Liver (tissue), 8 donors: ENCODE measurements at regions not wholly inside any gene's neighbourhood (a gene's known extent, or its start where the extent isn't known, plus 50 kb on each side); places are given as distances from the start of the nearest gene placed in this dataset.

ENCODE experiments used
- DNase-seq: peaks from one replicate; pipeline ENCODE4 v3.0.0-alpha.2; 2017; ENCODE audit warnings: low spot score
- H3K27ac ChIP-seq, 2 donors: one replicate each; pipeline ENCODE4 v1.7.0; 2013; ENCODE audit warnings: inconsistent platforms in 2 of 2, low read length in 2 of 2, control low read depth in 1 of 2, low read depth in 1 of 2, mild to moderate bottlenecking in 1 of 2
- H3K27me3 ChIP-seq, 4 donors: one replicate each; pipeline versions ENCODE4 v1.6.1 to v1.7.0; 2013; ENCODE audit warnings: low read length in 3 of 4, inconsistent platforms in 1 of 4, mild to moderate bottlenecking in 1 of 4, moderate library complexity in 1 of 4; ENCODE audit not compliant: control insufficient read depth in 4 of 4, insufficient read depth in 4 of 4
- H3K36me3 ChIP-seq, 4 donors: one replicate each; pipeline versions ENCODE4 v1.6.1 to v1.7.0; 2013; ENCODE audit warnings: low read length in 3 of 4, mild to moderate bottlenecking in 3 of 4, low read depth in 1 of 4, moderate library complexity in 1 of 4; ENCODE audit not compliant: control insufficient read depth in 4 of 4, insufficient read depth in 3 of 4
- H3K4me1 ChIP-seq, 4 donors: one replicate each; pipeline versions ENCODE4 v1.6.1 to v1.7.0; 2013; ENCODE audit warnings: low read length in 3 of 4, mild to moderate bottlenecking in 3 of 4, moderate library complexity in 1 of 4; ENCODE audit not compliant: control insufficient read depth in 4 of 4, insufficient read depth in 4 of 4
- H3K4me3 ChIP-seq, 3 donors: one replicate each; pipeline versions ENCODE4 v1.6.1 to v1.7.0; 2013; ENCODE audit warnings: low read length in 3 of 3, control low read depth in 1 of 3, low read depth in 1 of 3, mild to moderate bottlenecking in 1 of 3
- H3K9ac ChIP-seq, 2 donors: one replicate each; pipeline ENCODE4 v1.7.0; 2013; ENCODE audit warnings: low read length in 2 of 2, mild to moderate bottlenecking in 2 of 2, moderate library complexity in 2 of 2, control low read depth in 1 of 2, low read depth in 1 of 2
- H3K9me3 ChIP-seq, 4 donors: one replicate each; pipeline versions ENCODE4 v1.6.1 to v1.7.0; 2013; ENCODE audit warnings: low read length in 3 of 4; ENCODE audit not compliant: control insufficient read depth in 4 of 4
- EGR1 ChIP-seq, 2 donors: IDR thresholded peaks; 2 replicates each; pipeline ENCODE4 v1.6.1; 2016 to 2018; ENCODE audit warnings: antibody characterized with exemption in 2 of 2, low read depth in 2 of 2
- FOXA1 ChIP-seq: IDR thresholded peaks from 2 replicates; pipeline ENCODE4 v1.6.1; 2016; ENCODE audit warnings: antibody characterized with exemption
- FOXA2 ChIP-seq: IDR thresholded peaks from 2 replicates; pipeline ENCODE4 v1.6.1; 2016; ENCODE audit warnings: antibody characterized with exemption
- GABPA ChIP-seq, 2 donors: IDR thresholded peaks in 1 of 2; conservative IDR thresholded peaks in 1 of 2; 2 replicates each; pipeline ENCODE4 v1.6.1; 2016; ENCODE audit warnings: antibody characterized with exemption in 2 of 2, mild to moderate bottlenecking in 1 of 2, moderate library complexity in 1 of 2
- HNF4A ChIP-seq, 2 donors: conservative IDR thresholded peaks; 2 replicates each; pipeline ENCODE4 v1.6.1; 2016; ENCODE audit warnings: antibody characterized with exemption in 2 of 2, mild to moderate bottlenecking in 2 of 2
- HNF4G ChIP-seq: IDR thresholded peaks from 2 replicates; pipeline ENCODE4 v1.6.1; 2016; ENCODE audit warnings: antibody characterized with exemption
- JUND ChIP-seq, 2 donors: IDR thresholded peaks; 2 replicates each; pipeline ENCODE4 v1.6.1; 2016; ENCODE audit warnings: antibody characterized with exemption in 2 of 2
- NR2F2 ChIP-seq: IDR thresholded peaks from 2 replicates; pipeline ENCODE4 v1.6.1; 2016; ENCODE audit warnings: antibody characterized with exemption
- RAD21 ChIP-seq, 2 donors: IDR thresholded peaks; 2 replicates each; pipeline ENCODE4 v1.6.1; 2016; ENCODE audit warnings: antibody characterized with exemption in 2 of 2, mild to moderate bottlenecking in 2 of 2
- RXRA ChIP-seq, 2 donors: IDR thresholded peaks; 2 replicates each; pipeline ENCODE4 v1.6.1; 2017 to 2018; ENCODE audit warnings: antibody characterized with exemption in 2 of 2, mild to moderate bottlenecking in 1 of 2
- SP1 ChIP-seq: IDR thresholded peaks from 2 replicates; pipeline ENCODE4 v1.6.1; 2018; ENCODE audit warnings: antibody characterized with exemption, mild to moderate bottlenecking
- TAF1 ChIP-seq: conservative IDR thresholded peaks from 2 replicates; pipeline ENCODE4 v1.6.1; 2016; ENCODE audit warnings: antibody characterized with exemption, mild to moderate bottlenecking
- YY1 ChIP-seq: IDR thresholded peaks from 2 replicates; pipeline ENCODE4 v1.6.1; 2016; ENCODE audit warnings: antibody characterized with exemption, mild to moderate bottlenecking
- WGBS: extraction: QIAGEN DNeasy Blood & Tissue Kit; methylation state at CpG from one replicate; pipeline ENCODE4 v1.1.7; 2013; 5-methylcytosine and 5-hydroxymethylcytosine counted together
- TF ChIP-seq, protein P1 (sequence below): IDR thresholded peaks from 2 replicates; pipeline ENCODE4 v1.6.1; 2016; ENCODE audit warnings: antibody characterized with exemption, mild to moderate bottlenecking
- TF ChIP-seq, protein P2 (sequence below): fragments of 150-350 bp; IDR thresholded peaks from 2 replicates; pipeline ENCODE4 v1.5.1; 2017; ENCODE audit warnings: improper control_type of control experiment, low read depth, low read length; ENCODE audit not compliant: missing input control
- TF ChIP-seq, protein P3 (sequence below): IDR thresholded peaks from 2 replicates; pipeline ENCODE4 v1.6.1; 2016; ENCODE audit warnings: antibody characterized with exemption
- TF ChIP-seq, protein P4 (sequence below): IDR thresholded peaks from 2 replicates; pipeline ENCODE4 v1.6.1; 2016; ENCODE audit warnings: antibody characterized with exemption
- TF ChIP-seq, protein P5 (sequence below): IDR thresholded peaks from 2 replicates; pipeline ENCODE4 v1.6.1; 2016; ENCODE audit warnings: antibody characterized with exemption
- donor health status: healthy.
- donor health status: healthy.
- donor health status: healthy.
- donor health status: healthy.
- donor health status: healthy.

DNA sequence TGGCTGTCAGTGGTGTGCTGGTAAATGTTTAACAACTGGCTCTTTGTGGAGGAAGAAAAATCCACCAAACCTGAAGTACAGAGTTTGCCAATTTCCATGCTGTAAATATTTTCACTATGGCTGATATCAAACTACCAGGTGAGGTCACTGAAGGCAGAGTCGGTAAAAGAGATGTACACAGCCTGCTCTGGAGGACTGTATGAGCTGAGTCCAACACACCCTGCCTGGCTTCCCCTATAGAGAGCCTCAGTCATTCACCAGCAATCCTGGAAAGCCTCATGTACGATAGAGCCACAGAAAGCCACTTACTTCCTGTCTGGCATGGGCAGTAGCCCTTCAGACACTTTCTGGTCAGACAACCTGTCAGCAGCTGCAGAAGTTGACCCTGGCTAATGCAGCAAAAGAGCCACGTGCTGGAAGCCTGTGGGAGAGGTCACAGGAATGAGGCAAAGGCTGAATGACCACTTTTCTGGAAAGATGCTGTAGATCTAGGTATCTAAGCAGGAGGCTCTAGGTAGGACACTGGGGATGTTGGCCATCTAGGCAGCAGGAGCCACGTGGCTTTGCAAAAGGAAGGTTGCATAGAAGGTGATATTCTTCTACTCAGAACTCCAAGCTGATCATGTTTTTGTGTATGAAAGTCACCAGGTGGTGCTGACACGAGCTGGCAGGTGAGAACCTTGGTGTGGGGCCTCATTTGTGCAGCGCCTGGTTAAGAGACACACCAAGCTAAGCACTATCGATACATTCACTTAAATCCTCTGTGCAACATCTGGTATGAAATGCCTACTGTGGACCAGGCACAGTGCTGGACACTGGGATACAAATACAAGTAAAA is 553.9 kb downstream of the VRK1 start:
- no peak for DNase-seq
- Histone ChIP-seq H3K36me3 (no peaks in the 10 kb centered on the region), H3K27ac (peak overlapping the region; percentile 44 to 52), H3K27me3 (no peaks in the 10 kb centered on the region), H3K4me3 (no peak overlapping the region), H3K9ac (no peak overlapping the region), H3K9me3 (no peaks in the 10 kb centered on the region), H3K4me1 (peaks cover 0 to 14% (median 9%) of the 10 kb centered on the region in 4 donors)
- TF ChIP-seq, protein P1, sequence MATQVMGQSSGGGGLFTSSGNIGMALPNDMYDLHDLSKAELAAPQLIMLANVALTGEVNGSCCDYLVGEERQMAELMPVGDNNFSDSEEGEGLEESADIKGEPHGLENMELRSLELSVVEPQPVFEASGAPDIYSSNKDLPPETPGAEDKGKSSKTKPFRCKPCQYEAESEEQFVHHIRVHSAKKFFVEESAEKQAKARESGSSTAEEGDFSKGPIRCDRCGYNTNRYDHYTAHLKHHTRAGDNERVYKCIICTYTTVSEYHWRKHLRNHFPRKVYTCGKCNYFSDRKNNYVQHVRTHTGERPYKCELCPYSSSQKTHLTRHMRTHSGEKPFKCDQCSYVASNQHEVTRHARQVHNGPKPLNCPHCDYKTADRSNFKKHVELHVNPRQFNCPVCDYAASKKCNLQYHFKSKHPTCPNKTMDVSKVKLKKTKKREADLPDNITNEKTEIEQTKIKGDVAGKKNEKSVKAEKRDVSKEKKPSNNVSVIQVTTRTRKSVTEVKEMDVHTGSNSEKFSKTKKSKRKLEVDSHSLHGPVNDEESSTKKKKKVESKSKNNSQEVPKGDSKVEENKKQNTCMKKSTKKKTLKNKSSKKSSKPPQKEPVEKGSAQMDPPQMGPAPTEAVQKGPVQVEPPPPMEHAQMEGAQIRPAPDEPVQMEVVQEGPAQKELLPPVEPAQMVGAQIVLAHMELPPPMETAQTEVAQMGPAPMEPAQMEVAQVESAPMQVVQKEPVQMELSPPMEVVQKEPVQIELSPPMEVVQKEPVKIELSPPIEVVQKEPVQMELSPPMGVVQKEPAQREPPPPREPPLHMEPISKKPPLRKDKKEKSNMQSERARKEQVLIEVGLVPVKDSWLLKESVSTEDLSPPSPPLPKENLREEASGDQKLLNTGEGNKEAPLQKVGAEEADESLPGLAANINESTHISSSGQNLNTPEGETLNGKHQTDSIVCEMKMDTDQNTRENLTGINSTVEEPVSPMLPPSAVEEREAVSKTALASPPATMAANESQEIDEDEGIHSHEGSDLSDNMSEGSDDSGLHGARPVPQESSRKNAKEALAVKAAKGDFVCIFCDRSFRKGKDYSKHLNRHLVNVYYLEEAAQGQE: no peak
- TF ChIP-seq GABPA (IDR thresholded peaks at IDR 0.05 in 1 of 2, conservative IDR thresholded peaks at IDR 0.05 in 1 of 2): no peak
- peak in 1 of 2 donors; percentile 22 for TF ChIP-seq RXRA (IDR thresholded peaks at IDR 0.05)
- TF ChIP-seq, protein P2, sequence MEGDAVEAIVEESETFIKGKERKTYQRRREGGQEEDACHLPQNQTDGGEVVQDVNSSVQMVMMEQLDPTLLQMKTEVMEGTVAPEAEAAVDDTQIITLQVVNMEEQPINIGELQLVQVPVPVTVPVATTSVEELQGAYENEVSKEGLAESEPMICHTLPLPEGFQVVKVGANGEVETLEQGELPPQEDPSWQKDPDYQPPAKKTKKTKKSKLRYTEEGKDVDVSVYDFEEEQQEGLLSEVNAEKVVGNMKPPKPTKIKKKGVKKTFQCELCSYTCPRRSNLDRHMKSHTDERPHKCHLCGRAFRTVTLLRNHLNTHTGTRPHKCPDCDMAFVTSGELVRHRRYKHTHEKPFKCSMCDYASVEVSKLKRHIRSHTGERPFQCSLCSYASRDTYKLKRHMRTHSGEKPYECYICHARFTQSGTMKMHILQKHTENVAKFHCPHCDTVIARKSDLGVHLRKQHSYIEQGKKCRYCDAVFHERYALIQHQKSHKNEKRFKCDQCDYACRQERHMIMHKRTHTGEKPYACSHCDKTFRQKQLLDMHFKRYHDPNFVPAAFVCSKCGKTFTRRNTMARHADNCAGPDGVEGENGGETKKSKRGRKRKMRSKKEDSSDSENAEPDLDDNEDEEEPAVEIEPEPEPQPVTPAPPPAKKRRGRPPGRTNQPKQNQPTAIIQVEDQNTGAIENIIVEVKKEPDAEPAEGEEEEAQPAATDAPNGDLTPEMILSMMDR: no peak
- no peak for TF ChIP-seq FOXA2
- TF ChIP-seq JUND (IDR thresholded peaks at IDR 0.05): no peak
- no peak for TF ChIP-seq FOXA1
- TF ChIP-seq HNF4G: no peak
- TF ChIP-seq HNF4A (conservative IDR thresholded peaks at IDR 0.05): peak in 1 of 2 donors; percentile 25
- TF ChIP-seq TAF1: no peak
- no peak for TF ChIP-seq NR2F2
- TF ChIP-seq, protein P3, sequence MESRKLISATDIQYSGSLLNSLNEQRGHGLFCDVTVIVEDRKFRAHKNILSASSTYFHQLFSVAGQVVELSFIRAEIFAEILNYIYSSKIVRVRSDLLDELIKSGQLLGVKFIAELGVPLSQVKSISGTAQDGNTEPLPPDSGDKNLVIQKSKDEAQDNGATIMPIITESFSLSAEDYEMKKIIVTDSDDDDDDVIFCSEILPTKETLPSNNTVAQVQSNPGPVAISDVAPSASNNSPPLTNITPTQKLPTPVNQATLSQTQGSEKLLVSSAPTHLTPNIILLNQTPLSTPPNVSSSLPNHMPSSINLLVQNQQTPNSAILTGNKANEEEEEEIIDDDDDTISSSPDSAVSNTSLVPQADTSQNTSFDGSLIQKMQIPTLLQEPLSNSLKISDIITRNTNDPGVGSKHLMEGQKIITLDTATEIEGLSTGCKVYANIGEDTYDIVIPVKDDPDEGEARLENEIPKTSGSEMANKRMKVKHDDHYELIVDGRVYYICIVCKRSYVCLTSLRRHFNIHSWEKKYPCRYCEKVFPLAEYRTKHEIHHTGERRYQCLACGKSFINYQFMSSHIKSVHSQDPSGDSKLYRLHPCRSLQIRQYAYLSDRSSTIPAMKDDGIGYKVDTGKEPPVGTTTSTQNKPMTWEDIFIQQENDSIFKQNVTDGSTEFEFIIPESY: no peak
- peak; percentile 13 for TF ChIP-seq YY1
- TF ChIP-seq, protein P4, sequence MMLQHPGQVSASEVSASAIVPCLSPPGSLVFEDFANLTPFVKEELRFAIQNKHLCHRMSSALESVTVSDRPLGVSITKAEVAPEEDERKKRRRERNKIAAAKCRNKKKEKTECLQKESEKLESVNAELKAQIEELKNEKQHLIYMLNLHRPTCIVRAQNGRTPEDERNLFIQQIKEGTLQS: no peak
- TF ChIP-seq SP1: no peak
- TF ChIP-seq, protein P5, sequence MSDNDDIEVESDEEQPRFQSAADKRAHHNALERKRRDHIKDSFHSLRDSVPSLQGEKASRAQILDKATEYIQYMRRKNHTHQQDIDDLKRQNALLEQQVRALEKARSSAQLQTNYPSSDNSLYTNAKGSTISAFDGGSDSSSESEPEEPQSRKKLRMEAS: no peak
- TF ChIP-seq RAD21 (IDR thresholded peaks at IDR 0.05): no peak
- TF ChIP-seq EGR1 (IDR thresholded peaks at IDR 0.05; ENCODE audit: low read depth in 2 of 2): no peak
- 51% methylated on average over 7 of the region's 7 CpGs for WGBS
